Calu3 (cell line): ENCODE measurements at regions not wholly inside any gene's neighbourhood (a gene's known extent, or its start where the extent isn't known, plus 50 kb on each side); places are given as distances from the start of the nearest gene placed in this dataset.

Experiments
- BruUV-seq: library from RNA; stranded (reverse); fragments of 400-500 nt; replicated peaks from 2 replicates; lab custom pipeline; 2021; lab: Mats Ljungman, UMichigan
- CTCF ChIA-PET: fragments of 300-600 bp; sonication (Branson Sonifier 250); formaldehyde crosslinking; loops from one replicate; lab custom pipeline; 2022; ENCODE audit warnings: antibody characterized with exemption; lab: Charles Lee
- DNase-seq: peaks from one replicate; pipeline ENCODE4 v3.0.0; 2022
- H3K27ac Mint-ChIP-seq: one replicate; pipeline ENCODE4 v1.8.0; 2022; ENCODE audit warnings: mixed read lengths; ENCODE audit not compliant: unreplicated experiment
- H3K27me3 Mint-ChIP-seq: one replicate; pipeline ENCODE4 v1.8.0; 2022; ENCODE audit warnings: mixed read lengths; ENCODE audit not compliant: unreplicated experiment
- H3K36me3 Mint-ChIP-seq: one replicate; pipeline ENCODE4 v1.8.0; 2022; ENCODE audit warnings: mild to moderate bottlenecking, moderate library complexity, mixed read lengths; ENCODE audit not compliant: insufficient read depth, unreplicated experiment
- H3K4me1 Mint-ChIP-seq: one replicate; pipeline ENCODE4 v1.8.0; 2022; ENCODE audit warnings: mild to moderate bottlenecking, low read depth, mixed read lengths; ENCODE audit not compliant: unreplicated experiment
- H3K4me3 Mint-ChIP-seq: one replicate; pipeline ENCODE4 v1.8.0; 2022; ENCODE audit warnings: mild to moderate bottlenecking, low read depth, moderate library complexity, mixed read lengths; ENCODE audit not compliant: unreplicated experiment
- H3K9me3 Mint-ChIP-seq: one replicate; pipeline ENCODE4 v1.8.0; 2022; ENCODE audit warnings: low read depth, mixed read lengths; ENCODE audit not compliant: unreplicated experiment
- intact Hi-C: fragments of 100-400 bp; cut with micrococcal nuclease; formaldehyde crosslinking; loops from one replicate; pipeline ENCODE4 v1.10.0; 2022; ENCODE audit not compliant: unreplicated experiment
- TF ChIP-seq, protein P1 (sequence below): fragments of 200-600 bp; IDR thresholded peaks from one replicate; pipeline ENCODE4 v1.8.0; 2022; ENCODE audit warnings: antibody characterized with exemption; ENCODE audit not compliant: unreplicated experiment

DNA sequence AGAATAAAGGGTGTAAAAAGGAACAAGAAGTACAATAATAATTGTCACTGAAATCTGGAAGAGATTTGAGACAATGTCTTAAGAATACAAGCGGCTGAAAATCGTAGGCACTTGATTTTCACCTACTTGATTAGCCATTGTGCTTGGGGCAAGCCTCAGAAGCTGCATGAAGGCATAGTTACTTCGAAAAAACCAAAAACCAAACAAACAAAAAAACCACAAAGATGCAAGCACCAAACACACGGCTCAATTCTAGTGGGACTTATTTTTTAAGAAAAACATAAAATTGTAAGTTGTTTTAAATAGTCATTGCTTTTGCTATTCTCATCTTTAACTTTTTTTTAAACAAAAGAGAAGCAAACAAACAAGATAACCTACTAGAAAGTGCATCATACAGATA lies 235.6 kb downstream of the OGFRL1 start:
- Mint-ChIP-seq H3K4me1 (peaks cover 13% of the 10 kb centered on the region), H3K36me3 (no peaks in the 10 kb centered on the region), H3K27me3 (no peaks in the 10 kb centered on the region), H3K27ac (no peak overlapping the region), H3K9me3 (peaks cover 8% of the 10 kb centered on the region), H3K4me3 (no peak overlapping the region)
- BruUV-seq: no TSS peak
- CTCF ChIA-PET: interaction anchor here (0.9 kb wide), 1 partner anchor 16 kb away, joined by 4 read pairs; no protein-coding TSS in a partner anchor
- intact Hi-C loops: no loop called here
- TF ChIP-seq, protein P1, sequence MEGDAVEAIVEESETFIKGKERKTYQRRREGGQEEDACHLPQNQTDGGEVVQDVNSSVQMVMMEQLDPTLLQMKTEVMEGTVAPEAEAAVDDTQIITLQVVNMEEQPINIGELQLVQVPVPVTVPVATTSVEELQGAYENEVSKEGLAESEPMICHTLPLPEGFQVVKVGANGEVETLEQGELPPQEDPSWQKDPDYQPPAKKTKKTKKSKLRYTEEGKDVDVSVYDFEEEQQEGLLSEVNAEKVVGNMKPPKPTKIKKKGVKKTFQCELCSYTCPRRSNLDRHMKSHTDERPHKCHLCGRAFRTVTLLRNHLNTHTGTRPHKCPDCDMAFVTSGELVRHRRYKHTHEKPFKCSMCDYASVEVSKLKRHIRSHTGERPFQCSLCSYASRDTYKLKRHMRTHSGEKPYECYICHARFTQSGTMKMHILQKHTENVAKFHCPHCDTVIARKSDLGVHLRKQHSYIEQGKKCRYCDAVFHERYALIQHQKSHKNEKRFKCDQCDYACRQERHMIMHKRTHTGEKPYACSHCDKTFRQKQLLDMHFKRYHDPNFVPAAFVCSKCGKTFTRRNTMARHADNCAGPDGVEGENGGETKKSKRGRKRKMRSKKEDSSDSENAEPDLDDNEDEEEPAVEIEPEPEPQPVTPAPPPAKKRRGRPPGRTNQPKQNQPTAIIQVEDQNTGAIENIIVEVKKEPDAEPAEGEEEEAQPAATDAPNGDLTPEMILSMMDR: no peak
- no peak for DNase-seq

DNA sequence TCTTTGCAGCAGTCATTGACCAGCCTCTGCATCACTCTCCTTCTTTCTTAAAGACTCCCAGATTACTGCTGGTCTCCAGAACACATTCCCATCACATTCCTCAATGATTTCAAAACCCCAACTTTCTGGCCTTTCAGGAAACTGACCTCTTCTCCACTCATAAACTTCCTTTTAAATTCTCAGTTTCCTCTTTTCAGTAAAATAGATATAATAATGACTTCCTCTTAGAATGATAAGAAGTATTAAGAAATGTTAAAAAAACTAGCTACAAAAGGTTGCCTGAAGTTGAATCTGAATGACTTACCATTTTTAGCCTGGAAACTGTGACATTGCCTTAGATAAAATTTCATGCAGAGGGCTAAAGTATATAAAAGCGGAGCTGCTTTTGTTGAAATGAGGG lies 239.3 kb downstream of the OGFRL1 start:
- no peaks in the 10 kb centered on the region for H3K27me3 Mint-ChIP-seq
- peaks cover 42% of the 10 kb centered on the region for H3K4me1 Mint-ChIP-seq

DNA sequence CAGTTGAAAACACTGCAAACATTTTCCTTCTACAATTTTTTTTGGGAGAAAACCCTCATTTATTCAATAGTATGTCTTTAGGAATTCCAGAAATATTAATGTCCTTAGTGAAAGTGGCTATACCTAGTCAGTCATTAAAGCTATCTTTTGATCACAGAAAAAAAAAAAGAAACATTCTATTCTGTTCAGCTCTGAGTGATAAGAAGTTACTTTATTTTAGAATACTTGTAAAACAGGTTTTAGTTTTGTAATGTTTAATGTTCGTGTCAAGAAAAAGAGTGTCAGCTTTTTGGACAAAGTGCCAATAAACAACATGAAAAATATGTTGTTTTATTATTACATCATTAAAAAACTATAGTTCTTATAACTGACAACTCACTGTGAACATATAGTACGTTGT lies 240.4 kb downstream of the OGFRL1 start:
- no peak overlapping the region for H3K4me3 Mint-ChIP-seq
- intact Hi-C loops: loop anchor here (5.0 kb wide), 1 partner anchor 503 kb away; no protein-coding TSS in a partner anchor
- no TSS peak for BruUV-seq
- H3K27ac Mint-ChIP-seq: no peak overlapping the region
- no peaks in the 10 kb centered on the region for H3K36me3 Mint-ChIP-seq
- CTCF ChIA-PET: interaction anchor here (1.5 kb wide), 1 partner anchor 20 kb away, joined by 3 read pairs; no protein-coding TSS in a partner anchor
- TF ChIP-seq, protein P1: no peak
- H3K9me3 Mint-ChIP-seq: peaks cover 5% of the 10 kb centered on the region
- H3K27me3 Mint-ChIP-seq: no peaks in the 10 kb centered on the region
- peaks cover 42% of the 10 kb centered on the region for H3K4me1 Mint-ChIP-seq
- no peak for DNase-seq

More for the DNA sequence above, 239.3 kb downstream of the OGFRL1 start:
- no peak for DNase-seq
- peaks cover 5% of the 10 kb centered on the region for H3K9me3 Mint-ChIP-seq
- no TSS peak for BruUV-seq
- no peak overlapping the region for H3K27ac Mint-ChIP-seq
- CTCF ChIA-PET: interaction anchor here (1.1 to 1.5 kb wide), 2 partner anchors 19 to 554 kb away, joined by 3 read pairs; no protein-coding TSS in a partner anchor
- TF ChIP-seq, protein P1: no peak
- intact Hi-C loops: loop anchor here (5.0 kb wide), 1 partner anchor 504 kb away; no protein-coding TSS in a partner anchor
- no peak overlapping the region for H3K4me3 Mint-ChIP-seq
- no peaks in the 10 kb centered on the region for H3K36me3 Mint-ChIP-seq

DNA sequence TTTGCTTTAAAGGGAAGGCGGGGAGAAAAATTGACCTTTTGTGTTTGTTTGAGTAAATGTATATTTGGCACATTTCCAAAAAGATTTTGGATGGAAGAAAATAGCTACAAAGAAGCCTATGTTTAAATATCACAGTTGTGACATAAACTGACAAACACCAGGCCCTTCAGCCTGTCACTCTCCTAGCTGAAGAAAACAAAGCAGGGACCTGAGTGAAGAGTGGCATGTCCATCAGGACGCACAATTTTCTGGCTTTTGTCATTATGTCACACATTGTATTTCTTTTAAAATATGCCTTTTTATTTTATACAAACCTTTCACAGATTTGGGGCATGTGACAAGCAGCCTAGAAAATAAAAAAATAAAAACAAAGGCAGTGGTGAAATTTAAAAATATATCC lies 241.2 kb downstream of the OGFRL1 start:
- CTCF ChIA-PET: no interaction called here
- Mint-ChIP-seq H3K27ac (no peak overlapping the region), H3K4me3 (no peak overlapping the region), H3K9me3 (peaks cover 5% of the 10 kb centered on the region), H3K36me3 (no peaks in the 10 kb centered on the region), H3K27me3 (no peaks in the 10 kb centered on the region), H3K4me1 (peaks cover 47% of the 10 kb centered on the region)
- DNase-seq: no peak
- intact Hi-C loops: loop anchor here (5.0 kb wide), 1 partner anchor 503 kb away; no protein-coding TSS in a partner anchor
- BruUV-seq: no TSS peak
- TF ChIP-seq, protein P1: no peak
